Right lobe of liver (tissue), 6 donors: ENCODE measurements at regions not wholly inside any gene's neighbourhood (a gene's known extent, or its start where the extent isn't known, plus 50 kb on each side); places are given as distances from the start of the nearest gene placed in this dataset.

Experiments used
- ATAC-seq, 4 donors: fragments of 200-7000 bp; cut with Tn5 transposase; one replicate each; pipeline ENCODE4 v1.9.1; 2020; ENCODE audit warnings: mild to moderate bottlenecking in 4 of 4, moderate library complexity in 4 of 4
- DNase-seq, 3 donors: peaks; one replicate each; pipeline ENCODE4 v3.0.0-alpha.2; 2020
- H3K27ac ChIP-seq, 3 donors: fragments of 200-600 bp; one replicate each; pipeline ENCODE4 v1.8.0; 2022
- H3K27me3 ChIP-seq, 2 donors: fragments of 200-600 bp; one replicate each; pipeline ENCODE4 v1.8.0; 2022
- H3K36me3 ChIP-seq, 4 donors: fragments of 200-600 bp; sonication (generic) in 1 of 4; one replicate each; pipeline versions ENCODE4 v1.5.1 to v1.8.0; 2017 to 2022; ENCODE audit warnings: control low read depth in 1 of 4
- H3K4me1 ChIP-seq, 4 donors: fragments of 200-600 bp; sonication (generic) in 1 of 4; one replicate each; pipeline versions ENCODE4 v1.5.1 to v1.8.0; 2017 to 2022; ENCODE audit warnings: control low read depth in 1 of 4
- H3K4me3 ChIP-seq, 3 donors: fragments of 200-600 bp; one replicate each; pipeline ENCODE4 v1.8.0; 2022
- H3K9me3 ChIP-seq, 4 donors: fragments of 200-600 bp; sonication (generic) in 1 of 4; one replicate each; pipeline versions ENCODE4 v1.5.1 to v1.8.0; 2017 to 2022; ENCODE audit warnings: control low read depth in 1 of 4
- POLR2A ChIP-seq: fragments of 450-650 bp; IDR thresholded peaks from one replicate; pipeline ENCODE4 v1.6.1; 2017; ENCODE audit warnings: antibody characterized with exemption, mild to moderate bottlenecking
- WGBS: methylation state at CpG from one replicate; pipeline ENCODE4 v1.1.6; 2018; ENCODE audit warnings: low coverage, low lambda C conversion rate; ENCODE audit not compliant: insufficient coverage; ENCODE audit errors: missing lambda C conversion rate; 5-methylcytosine and 5-hydroxymethylcytosine counted together
- intact Hi-C, 2 donors: fragments of 100-400 bp; cut with DNase I; formaldehyde crosslinking; loops; one replicate each; pipeline versions ENCODE4 v1.11.2 to v1.14.1; 2022
- TF ChIP-seq, protein P1 (sequence below), 4 donors: fragments of 200-600 bp in 3 of 4; fragments of 450-650 bp in 1 of 4; IDR thresholded peaks; one replicate each; pipeline versions ENCODE4 v1.5.1 to v1.8.0; 2016 to 2022; ENCODE audit warnings: antibody characterized with exemption in 4 of 4, mild to moderate bottlenecking in 2 of 4
- donor health status: DM: no; HTN: yes; CAD: no.
- donor health status: DM: no; HTN: no; CAD: no.
- donor health status: DM: no; HTN: no; CAD: no.
- donor health status: DM: no; HTN: yes; CAD: no.
- donor health status: DM: no; HTN: yes; CAD: no.

DNA sequence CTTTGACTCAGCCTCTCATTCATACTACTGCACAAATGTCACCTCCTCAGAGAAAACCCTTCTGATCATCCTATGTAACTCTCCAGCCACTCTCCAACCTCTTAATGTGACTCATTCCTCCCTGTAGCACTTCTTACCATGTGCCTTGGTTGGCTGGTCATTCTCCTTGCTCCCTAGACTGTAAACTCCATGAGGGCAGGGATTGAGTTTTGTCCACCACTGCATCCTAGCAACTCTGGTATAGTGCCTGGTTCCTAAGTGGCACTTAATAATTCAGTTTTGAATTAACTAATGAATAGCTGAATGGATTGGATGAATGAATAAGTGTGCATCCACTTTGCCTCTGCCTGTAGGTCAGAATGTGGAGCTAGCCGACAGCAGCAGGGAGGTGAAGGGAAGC lies 202.5 kb upstream of the HES1 start:
- 100% methylated on average over 1 of the region's 1 CpG for WGBS
- no peak overlapping the region for H3K27ac ChIP-seq
- DNase-seq (no peak), ATAC-seq (no peak)
- intact Hi-C loops: no loop called here
- no peaks in the 10 kb centered on the region for H3K4me1 ChIP-seq
- no peaks in the 10 kb centered on the region for H3K36me3 ChIP-seq
- H3K9me3 ChIP-seq: no peaks in the 10 kb centered on the region
- TF ChIP-seq POLR2A: no peak
- TF ChIP-seq, protein P1, sequence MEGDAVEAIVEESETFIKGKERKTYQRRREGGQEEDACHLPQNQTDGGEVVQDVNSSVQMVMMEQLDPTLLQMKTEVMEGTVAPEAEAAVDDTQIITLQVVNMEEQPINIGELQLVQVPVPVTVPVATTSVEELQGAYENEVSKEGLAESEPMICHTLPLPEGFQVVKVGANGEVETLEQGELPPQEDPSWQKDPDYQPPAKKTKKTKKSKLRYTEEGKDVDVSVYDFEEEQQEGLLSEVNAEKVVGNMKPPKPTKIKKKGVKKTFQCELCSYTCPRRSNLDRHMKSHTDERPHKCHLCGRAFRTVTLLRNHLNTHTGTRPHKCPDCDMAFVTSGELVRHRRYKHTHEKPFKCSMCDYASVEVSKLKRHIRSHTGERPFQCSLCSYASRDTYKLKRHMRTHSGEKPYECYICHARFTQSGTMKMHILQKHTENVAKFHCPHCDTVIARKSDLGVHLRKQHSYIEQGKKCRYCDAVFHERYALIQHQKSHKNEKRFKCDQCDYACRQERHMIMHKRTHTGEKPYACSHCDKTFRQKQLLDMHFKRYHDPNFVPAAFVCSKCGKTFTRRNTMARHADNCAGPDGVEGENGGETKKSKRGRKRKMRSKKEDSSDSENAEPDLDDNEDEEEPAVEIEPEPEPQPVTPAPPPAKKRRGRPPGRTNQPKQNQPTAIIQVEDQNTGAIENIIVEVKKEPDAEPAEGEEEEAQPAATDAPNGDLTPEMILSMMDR (IDR thresholded peaks at IDR 0.05): no peak
- no peaks in the 10 kb centered on the region for H3K27me3 ChIP-seq
- no peak overlapping the region for H3K4me3 ChIP-seq

DNA sequence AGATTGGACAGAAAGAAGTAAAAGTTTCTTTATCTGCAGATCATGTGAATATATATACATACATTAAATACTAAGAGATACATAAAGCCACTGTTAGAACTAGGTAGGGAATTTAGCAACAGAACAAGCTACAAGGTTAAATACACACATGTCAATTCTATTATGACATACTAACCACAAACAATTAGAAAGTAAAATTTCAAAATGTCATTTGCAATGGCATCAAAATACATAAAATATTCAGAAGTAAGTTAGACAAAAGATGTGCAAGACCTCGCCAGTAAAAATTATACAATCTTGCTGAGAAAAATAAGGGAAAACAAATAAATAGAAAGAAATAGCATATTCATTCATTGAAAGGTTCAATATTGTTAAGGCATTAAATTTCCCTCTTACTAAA lies 200.0 kb upstream of the HES1 start:
- ATAC-seq (no peak), DNase-seq (no peak)
- Histone ChIP-seq H3K9me3 (no peaks in the 10 kb centered on the region), H3K36me3 (no peaks in the 10 kb centered on the region), H3K27me3 (no peaks in the 10 kb centered on the region), H3K27ac (no peak overlapping the region), H3K4me3 (no peak overlapping the region), H3K4me1 (no peaks in the 10 kb centered on the region)
- intact Hi-C loops: no loop called here
- WGBS: 78% methylated on average over 1 of the region's 1 CpG
- no peak for TF ChIP-seq POLR2A
- TF ChIP-seq, protein P1 (IDR thresholded peaks at IDR 0.05): no peak

DNA sequence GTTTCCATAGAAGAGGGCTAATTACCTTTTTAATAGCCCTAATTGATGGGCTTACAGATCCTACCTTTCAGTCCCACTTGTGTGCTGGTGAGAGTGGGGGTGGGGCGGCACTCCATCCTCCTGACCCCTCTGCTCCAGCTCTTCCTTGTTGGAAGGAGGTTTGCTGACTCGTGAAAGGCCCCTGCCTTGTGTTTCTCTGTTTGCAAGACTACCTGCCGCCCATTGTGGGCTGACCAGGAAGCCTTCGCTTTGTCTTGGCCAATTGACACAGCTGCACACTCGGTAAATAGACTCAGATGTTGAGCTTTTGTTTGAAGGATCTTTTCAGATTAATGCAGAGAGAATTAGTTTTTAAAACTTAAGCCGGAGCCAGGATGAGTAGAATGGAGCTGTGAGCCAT lies 197.3 kb upstream of the HES1 start:
- no peak for DNase-seq
- H3K36me3 ChIP-seq: no peaks in the 10 kb centered on the region
- no peaks in the 10 kb centered on the region for H3K27me3 ChIP-seq
- ATAC-seq: no peak
- no peak overlapping the region for H3K27ac ChIP-seq
- intact Hi-C loops: no loop called here
- 83% methylated on average over 4 of the region's 6 CpGs for WGBS
- no peaks in the 10 kb centered on the region for H3K4me1 ChIP-seq
- no peak overlapping the region for H3K4me3 ChIP-seq
- no peak for TF ChIP-seq POLR2A
- TF ChIP-seq, protein P1 (IDR thresholded peaks at IDR 0.05): no peak
- no peaks in the 10 kb centered on the region for H3K9me3 ChIP-seq

DNA sequence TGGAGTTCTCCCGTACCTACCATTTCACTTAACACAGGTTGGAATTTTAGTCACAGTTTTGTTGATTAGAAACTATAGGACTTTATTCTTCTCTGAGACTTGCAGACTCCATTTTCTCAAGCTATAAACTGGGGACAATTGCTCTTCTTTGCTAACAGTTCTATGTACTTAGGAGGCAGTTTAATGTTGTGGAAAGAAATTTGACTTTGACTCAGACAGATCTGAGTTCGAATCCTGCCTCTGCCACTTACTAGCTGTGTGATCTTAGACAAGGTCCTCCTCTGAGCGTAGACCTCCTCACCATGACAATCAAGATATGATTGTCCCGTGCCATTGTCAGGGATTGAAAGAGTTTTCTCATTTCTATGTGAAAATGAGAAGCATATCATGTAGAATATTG lies 196.4 kb upstream of the HES1 start:
- TF ChIP-seq POLR2A: no peak
- TF ChIP-seq, protein P1 (IDR thresholded peaks at IDR 0.05): no peak
- no peaks in the 10 kb centered on the region for H3K36me3 ChIP-seq
- H3K4me3 ChIP-seq: no peak overlapping the region
- no peaks in the 10 kb centered on the region for H3K9me3 ChIP-seq
- 80% methylated on average over 4 of the region's 4 CpGs for WGBS
- H3K27me3 ChIP-seq: no peaks in the 10 kb centered on the region
- DNase-seq (no peak), ATAC-seq (no peak)
- intact Hi-C loops: no loop called here
- H3K4me1 ChIP-seq: no peaks in the 10 kb centered on the region
- no peak overlapping the region for H3K27ac ChIP-seq

DNA sequence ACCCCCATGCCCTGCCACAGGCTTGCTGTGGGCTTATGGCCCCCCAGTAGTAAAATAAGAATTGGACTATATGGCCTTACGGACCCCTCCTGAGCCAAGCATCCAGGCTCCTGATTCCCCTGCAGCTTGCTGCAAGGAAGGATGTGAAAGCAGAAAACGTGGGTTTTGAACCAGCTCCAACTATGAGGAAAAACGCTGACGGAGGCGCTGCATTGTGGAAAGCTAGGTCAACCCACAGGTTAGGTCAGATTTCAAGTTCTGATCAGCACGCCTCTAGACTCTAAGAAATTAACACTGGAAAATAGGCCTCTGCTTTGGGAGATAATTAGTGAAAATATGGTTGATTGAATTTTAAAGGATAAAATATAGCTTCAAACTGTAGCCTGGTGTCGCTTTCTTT lies 195.4 kb upstream of the HES1 start:
- intact Hi-C loops: no loop called here
- Histone ChIP-seq H3K4me1 (no peaks in the 10 kb centered on the region), H3K36me3 (no peaks in the 10 kb centered on the region), H3K4me3 (no peak overlapping the region), H3K27ac (no peak overlapping the region), H3K9me3 (no peaks in the 10 kb centered on the region), H3K27me3 (no peaks in the 10 kb centered on the region)
- no peak for DNase-seq
- TF ChIP-seq POLR2A: no peak
- TF ChIP-seq, protein P1 (IDR thresholded peaks at IDR 0.05): no peak
- ATAC-seq: no peak
- 63% methylated on average over 7 of the region's 7 CpGs for WGBS
